ENCODE measurements at regions not wholly inside any gene's neighbourhood (a gene's known extent, or its start where the extent isn't known, plus 50 kb on each side); places are given as distances from the start of the nearest gene placed in this dataset.
"Not testable (repeated sequence)": the region's sequence is repeated elsewhere in the genome, so short reads cannot be mapped to it uniquely, and the experiment has no call there.

DNA sequence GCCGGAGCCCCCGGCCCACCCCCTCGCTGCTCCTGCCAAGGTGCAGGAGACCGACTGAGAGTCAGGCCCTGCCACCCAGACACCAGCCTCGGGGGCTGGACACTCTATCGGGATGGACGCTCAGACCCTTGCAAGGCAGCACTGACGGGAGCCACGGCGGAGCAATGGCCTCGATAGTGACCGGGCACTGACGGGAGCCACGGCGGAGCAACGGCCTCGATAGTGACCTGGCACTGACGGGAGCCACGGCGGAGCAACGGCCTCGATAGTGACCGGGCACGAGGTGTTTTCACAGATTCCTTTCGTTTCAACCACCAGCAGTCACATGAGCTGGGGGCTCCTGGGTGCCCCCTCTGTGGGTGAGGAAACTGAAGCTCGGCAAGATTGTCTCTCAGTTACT, 123.6 kb upstream of the PPP1R26 start:
- DNase-seq (ENCODE audit: low read depth in 2 of 2) = no peak

DNA sequence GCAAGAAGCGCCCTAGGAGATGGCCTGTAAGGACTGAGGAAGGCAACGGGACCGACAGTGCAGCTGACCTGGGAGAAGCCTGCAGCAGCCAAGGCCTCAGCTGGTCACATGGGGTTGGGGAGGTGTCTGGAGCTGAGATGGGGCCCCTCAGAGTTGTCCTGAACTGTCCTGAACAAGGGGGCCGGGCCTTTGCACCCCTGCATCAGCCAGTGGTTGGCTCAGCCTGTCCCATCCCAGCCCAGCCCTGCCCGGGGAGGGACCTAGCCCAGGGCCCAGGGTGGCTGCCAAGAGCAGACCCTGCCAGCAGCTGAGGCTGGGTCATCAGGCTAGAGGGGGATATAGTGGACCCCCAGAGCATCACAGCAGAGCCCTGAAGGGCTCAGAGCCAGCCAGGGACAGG, 122.8 kb upstream of the PPP1R26 start:
- no peak for DNase-seq (ENCODE audit: low read depth in 2 of 2)

DNA sequence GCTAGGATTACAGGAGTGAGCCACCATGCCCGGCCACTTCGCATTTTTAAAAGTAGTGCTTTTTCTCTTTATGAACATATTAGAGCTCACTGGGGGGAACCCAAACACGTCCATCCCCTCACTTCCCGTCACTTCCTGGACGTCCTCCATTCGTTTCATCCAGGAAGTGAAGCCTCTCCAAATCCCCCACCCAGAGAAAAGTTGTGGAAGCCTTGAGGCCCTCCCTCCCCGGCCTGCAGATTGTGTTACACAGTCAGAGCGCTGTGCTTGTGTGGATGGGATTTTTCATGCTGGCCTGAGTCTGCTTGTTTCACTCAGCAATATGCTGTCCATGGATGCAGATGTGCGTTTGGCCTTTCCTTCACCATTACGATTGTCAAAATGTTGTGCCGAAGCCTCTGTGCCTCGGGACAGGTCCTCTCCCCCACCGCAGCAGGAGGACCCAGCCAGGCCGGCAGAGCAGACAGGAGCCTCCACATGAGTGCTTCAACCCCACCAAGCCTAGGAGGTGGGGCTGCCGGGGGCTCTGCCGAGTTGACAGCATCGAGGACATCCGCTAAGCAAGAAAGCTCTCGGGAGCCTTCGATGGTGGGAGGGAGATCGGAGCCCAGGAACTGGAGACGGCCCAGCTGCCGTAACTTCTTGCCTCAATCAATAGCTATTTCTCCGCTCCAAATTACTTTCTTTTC, 121.6 kb upstream of the PPP1R26 start:
- no peak for DNase-seq (ENCODE audit: low read depth in 2 of 2)

DNA sequence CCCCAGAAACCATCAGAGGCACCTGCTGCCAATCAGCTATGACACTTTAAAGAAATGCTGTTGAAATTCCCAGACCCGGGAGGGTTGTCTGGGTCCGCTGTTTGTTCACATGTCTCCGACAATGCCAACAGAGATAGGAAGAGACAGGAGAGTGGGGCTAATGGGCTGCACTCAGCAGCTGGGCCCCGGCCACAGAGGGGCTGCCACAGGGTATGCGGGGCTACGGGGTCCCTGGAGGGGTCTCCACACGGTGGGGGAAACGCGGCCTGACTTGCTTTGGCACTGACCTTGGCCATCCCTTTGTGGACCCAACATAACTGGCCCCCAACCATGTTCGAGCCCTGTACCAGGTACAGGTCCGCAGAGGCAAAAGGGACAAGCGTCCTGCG, 121.0 kb upstream of the PPP1R26 start:
- DNase-seq (ENCODE audit: low read depth in 2 of 2) = no peak

DNA sequence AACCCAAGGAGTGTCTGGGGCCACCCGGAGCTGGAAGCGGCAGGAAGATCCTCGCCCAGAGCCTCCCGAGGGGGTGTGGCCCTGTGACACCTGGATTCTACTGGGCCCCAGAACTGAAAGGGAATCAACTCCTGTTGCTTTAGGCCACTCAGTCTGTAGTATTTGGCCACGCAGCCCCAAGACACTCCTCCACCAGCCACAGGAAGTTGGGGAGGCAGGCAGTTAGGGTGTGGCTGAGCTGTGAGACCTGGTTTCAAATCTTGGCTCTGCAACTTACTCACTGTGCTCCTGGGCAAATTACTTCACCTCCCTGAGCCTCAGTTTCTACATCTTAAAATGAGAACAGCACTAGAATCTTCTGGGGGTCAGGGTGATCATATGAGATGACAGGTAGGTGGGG, 119.8 kb upstream of the PPP1R26 start:
- no peak for DNase-seq (ENCODE audit: low read depth in 2 of 2)

DNA sequence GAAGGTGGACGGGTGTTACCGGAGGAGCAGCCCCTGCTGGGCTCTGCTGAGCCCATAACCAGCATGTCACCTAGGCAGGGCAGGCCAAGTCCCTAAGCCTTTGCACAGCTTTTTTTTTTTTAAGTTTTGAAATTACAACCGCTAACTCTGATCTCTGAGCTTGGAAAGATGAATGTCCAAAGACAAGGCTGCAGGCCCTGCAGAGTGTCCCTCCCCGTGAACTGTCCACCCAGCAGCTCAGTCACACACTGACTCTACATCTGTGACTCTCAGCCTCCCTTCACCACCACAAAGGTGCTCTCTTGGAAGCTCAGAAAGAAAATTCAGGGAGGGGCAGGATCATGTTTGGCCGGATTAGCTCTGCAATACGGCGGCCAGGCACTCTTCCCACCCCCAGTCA, 119.0 kb upstream of the PPP1R26 start:
- no peak for DNase-seq (ENCODE audit: low read depth in 2 of 2)

DNA sequence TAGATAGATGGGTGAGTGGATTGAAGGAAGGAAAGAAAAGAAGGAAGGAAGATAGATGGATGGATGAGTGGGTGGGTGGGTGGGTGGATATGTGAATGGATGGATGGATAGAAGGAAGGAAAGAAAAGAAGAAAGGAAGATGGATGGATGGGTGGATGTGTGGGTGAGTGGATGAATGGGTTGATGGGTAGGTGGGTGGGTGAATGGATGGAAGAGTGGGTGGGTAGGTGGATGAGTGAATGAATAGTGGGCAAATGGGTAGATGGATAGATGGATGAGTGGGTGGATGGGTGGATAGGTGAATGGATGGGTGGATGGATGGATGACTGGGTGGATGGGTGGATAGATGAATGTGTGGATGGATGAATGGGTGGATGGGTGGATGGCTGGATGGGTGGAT, 117.9 kb upstream of the PPP1R26 start:
- DNase-seq (ENCODE audit: low read depth in 2 of 2) = not testable (repeated sequence)

DNA sequence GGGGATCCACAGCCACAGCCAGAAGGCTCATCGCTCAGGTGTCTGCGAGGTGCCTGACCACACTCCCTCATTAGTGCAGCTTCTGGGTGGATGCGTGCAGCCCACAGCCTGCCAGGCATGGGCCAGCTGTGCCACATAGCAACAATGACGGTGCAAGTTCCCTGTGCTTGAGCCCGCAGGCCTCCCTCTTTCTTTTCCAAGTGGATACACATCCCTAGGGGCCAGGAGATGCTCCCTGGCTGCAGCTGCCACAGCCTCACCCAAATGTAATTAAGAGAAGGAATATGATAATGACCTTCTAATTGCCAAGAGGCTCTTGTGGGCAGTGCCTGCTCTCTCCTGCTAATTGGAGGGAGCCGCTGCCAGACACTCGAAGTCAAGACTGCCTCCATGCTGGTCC, 116.0 kb upstream of the PPP1R26 start:
- DNase-seq (ENCODE audit: low read depth in 2 of 2) = no peak

DNA sequence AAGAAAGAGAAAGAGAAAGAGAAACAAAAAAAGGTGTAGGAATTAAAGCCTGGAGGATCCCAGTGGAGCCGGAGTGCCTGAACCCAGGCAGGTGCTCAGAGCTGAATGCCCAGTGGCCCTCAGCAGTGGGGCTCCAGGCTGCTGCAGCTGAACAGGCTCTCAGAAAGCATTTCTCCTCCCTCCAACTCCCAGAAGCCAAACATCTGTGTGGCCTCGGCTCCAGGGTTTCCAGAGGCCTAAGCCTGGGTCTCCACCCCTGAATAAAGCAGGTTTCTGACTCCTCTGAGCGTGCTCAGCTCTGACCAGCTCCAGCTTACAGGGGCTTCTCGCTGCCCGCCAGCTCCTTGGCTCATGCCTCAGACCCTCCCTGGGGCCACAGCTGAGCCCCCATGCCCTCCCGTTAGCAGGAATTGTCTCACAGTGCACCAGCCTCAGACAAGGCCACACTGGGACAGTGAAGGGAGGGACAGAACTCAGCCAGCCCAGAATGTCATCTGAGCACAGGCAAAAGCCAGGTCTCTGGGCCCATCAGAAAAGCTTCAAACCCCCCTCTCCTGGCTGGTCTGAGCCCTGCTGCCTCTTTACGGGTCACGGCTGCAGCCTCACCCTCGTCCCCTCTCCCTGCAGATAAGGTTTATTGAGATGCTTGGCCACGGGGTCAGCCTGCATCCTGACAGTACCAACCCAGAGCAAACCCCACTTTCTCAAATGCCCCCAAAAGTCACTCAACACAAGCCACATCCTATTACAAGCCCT, 114.4 kb upstream of the PPP1R26 start:
- DNase-seq (ENCODE audit: low read depth in 2 of 2) = no peak

DNA sequence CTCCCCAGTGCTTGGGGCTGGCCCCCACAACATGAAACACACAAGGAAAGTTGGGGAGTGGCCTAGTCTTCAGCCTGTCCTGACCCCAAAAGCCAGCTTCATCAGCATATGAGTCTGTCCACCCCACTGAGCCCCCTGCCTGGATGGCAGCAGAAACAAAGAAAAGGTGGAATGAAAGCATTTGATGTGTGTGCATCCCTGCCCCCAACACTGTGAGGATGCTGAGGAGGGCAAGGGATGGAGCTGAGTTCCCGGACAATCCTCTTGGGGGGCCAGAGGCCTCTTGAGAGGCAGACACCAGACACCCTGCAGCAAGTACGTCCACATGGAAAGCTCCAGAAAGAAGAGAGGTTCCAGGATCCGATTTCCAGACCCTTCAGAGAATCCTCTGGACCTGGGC, 113.5 kb upstream of the PPP1R26 start:
- DNase-seq (ENCODE audit: low read depth in 2 of 2) = no peak

DNA sequence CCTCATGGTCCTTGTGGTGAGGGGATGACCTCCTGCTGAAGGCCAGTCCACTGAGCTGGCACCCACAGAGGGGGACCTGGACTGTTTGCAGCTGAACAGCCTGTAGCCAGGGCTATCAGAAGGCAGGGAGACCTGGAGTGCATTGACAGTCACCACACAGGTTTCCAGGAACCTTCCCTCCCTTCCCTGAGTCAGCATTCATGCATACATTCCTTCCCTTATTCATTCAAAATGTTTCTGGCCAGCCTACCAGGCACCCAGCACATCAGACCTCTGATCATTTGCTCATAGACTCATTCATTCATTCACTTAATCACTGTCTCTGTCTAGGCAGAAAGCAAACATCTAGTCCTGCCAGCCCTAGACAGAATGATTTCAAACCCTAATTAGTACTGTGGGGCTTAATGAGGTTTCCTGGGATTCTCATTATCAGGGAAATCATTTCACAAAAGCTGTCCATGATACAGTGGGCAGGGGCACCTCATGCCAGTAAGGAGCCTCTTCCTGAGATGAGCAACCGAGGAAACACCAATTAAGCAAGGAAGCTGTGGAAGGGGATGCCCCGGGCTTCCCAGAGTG, 110.1 kb upstream of the PPP1R26 start:
- no peak for DNase-seq (ENCODE audit: low read depth in 2 of 2)

DNA sequence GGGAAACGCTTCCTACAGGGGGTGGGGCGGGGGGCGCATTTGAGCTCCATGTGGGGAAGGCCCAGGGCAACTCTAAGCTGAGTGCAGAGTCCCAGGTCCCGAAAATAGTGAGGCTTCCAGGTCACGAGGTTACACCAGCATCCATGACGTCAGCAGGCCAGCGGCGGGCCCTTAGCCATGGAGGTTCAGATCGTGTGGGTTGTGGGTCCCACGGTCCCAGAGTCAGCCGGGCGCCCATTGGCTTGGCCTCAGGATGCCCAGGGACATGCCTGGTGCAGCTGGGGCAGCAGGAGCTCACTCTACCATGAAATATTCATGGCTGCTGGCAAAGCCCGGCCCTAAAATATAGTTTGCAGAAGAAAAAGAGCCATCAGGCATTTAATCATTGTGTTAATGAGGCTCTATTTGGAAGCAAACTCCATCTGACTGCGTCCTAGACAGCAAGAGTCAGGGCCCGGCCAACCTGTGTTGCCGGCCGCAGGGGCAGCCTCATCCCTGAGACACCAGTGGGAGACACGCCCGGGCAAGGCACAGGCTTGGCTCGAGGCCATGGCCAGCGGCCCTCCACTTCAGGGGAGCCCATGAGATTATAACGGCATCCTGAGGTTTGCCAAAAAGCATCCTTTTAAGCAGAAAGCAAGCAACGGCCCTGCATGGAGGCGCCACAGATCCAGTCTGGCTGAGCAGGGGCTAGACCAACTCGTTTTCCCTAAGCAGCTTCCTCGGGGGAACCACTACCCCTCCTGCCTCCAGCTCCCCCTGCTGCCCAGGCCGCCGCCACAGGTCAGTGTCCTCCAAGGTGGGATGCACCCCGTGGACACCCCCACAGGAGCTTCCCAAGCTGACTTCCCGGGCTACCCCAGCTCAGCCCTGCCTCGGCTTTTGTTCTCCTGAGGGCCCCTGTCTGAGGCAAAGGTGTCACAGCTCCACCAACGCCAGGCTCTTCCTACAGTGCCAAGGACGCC, 108.9 kb upstream of the PPP1R26 start:
- no peak for DNase-seq (ENCODE audit: low read depth in 2 of 2)

DNA sequence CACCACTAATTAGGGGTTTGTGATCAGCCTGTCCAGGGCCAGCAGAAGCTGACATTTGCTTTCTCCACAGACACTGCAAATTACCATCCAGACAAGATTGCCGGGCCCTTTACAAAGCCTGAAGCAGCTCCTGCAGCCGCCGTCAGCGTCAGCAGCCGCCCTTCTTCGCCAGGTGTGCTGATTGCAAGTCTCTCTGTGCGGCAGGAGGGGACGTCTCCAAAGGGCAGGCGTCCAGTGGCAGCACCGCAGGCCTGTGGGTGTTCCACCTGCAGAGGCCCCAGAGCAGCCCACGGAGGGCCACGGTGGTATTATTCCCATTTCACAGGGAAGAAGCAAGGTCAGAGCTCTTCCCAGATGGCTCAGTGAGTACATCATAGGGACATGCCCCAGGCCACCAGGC, 108.0 kb upstream of the PPP1R26 start:
- DNase-seq (ENCODE audit: low read depth in 2 of 2) = no peak

DNA sequence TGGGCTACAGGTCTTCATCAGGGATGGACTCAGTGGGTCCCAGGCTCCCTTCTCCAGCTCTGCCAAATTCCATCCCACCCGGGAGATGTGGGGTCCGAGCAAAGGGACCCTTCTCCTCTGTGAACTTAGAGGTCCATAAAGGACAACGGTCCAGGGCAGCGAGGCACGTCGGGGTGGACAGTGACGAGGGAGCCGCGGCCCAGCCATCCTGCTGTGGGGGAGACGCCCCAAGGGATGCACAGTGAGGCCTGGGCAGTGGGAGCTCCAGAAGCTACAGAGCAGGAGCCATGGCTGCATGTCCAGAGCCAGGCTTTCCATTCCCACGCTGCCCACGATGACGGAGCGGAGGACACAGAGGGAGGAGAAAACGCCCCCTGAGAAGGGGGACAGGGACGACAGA, 107.5 kb upstream of the PPP1R26 start:
- no peak for DNase-seq (ENCODE audit: low read depth in 2 of 2)

DNA sequence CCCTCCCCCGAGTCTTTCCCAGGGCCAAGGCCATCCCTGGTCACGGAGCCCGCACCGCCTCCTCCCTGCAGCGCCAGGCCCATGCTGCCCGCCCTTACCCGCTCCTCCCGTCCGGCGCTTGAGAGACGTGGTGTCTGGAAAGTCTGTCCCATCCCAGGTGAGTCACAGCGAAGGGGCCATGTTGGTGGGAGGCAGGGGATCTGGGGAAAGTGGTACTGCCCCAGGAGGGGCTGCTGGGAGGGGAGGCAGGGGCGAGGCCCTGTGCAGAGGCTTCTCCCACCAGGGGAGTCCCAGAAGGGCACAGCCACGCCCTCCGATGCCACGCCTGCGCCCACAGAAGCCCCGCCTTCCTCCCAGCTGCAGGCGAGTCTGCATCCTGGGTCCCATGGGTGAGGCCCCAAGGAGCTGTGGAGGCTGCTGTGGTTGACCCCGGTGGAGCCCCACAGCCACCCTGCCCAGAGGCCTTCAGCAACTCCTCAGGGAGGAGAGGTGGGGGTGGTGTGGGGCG, 107.0 kb upstream of the PPP1R26 start:
- no peak for DNase-seq (ENCODE audit: low read depth in 2 of 2)

DNA sequence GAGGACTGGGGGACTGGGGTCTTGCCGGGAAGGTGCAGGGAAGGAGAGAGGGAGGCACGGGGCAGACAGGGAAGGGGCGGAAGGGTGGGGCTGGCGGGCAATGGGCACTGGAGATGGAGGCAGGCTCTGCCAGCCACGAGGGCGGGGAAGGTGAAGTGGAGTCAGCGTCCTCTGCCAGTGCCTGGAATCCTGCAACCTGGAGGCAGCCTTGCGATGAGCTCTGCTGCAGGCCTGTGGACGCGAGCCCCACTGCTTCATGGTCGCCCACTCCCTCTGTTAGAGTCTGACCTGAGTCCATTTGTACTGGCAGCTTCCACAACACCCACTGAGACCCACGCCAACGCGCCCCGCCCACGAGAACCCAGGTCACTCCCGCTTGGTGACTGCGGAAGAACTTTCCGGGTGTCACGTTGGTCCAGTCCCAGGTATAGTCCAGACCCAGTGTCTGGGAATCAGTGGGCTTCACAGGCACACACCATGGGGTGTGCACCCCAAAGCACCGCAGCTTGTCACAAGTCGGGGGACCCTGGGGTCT, 106.4 kb upstream of the PPP1R26 start:
- no peak for DNase-seq (ENCODE audit: low read depth in 2 of 2)

DNA sequence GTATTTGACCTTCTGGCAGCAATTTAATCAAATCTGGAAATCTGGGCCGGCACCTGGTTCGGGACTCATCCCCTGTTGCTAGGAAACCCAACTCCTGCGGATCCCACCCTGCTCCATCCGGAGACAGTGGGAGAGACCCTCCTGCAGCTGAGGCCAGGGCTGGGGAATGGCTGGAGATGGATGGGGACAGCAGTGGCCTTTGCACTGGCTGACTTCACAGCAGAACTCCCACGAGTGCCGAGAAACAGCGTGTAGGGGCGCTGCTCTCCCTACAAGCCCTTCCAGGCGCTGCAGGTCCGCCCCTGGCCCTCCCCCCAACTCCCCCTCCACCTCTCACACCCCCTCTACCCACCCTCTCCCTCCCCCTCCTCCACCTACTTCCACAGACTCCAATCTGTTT, 105.8 kb upstream of the PPP1R26 start:
- no peak for DNase-seq (ENCODE audit: low read depth in 2 of 2)

DNA sequence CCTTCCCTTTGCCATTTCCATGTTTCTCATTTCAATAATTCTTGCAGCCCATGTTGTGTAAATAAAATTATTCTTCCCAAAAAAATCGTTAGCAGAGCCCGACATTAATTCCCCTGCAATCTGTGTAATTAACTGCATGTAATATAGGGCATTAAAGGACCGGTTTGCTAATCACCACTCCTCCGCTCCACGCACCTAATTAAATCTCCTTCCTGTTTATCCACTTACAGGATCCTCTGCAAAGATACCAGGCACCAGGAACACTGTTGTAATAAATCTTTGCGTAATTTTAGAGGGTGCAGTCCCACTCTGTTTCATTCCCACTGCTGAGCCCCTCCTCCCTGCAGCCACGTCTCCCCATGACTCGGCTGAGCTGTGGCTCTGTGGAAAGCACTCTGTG, 105.0 kb upstream of the PPP1R26 start:
- DNase-seq (ENCODE audit: low read depth in 2 of 2) = no peak

DNA sequence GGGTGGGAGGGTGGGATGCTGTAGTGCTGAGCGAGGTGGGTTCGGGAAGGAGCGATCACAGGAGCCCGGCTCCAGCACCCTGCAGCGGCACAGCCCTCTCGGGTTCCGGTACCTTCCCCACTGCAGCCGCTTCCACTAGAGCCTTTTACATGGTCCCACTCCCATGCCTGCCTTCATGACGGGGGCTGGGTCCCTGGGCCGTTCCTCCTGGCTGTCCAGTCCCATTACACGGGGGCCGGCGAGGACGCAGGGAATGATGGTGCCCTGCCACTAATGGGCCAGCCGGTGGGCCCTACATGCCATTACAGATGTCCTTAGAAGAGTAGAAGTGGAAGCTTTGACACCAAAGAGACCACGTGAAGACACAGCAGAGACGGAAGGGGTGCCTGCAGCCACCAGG, 104.6 kb upstream of the PPP1R26 start:
- no peak for DNase-seq (ENCODE audit: low read depth in 2 of 2)

DNA sequence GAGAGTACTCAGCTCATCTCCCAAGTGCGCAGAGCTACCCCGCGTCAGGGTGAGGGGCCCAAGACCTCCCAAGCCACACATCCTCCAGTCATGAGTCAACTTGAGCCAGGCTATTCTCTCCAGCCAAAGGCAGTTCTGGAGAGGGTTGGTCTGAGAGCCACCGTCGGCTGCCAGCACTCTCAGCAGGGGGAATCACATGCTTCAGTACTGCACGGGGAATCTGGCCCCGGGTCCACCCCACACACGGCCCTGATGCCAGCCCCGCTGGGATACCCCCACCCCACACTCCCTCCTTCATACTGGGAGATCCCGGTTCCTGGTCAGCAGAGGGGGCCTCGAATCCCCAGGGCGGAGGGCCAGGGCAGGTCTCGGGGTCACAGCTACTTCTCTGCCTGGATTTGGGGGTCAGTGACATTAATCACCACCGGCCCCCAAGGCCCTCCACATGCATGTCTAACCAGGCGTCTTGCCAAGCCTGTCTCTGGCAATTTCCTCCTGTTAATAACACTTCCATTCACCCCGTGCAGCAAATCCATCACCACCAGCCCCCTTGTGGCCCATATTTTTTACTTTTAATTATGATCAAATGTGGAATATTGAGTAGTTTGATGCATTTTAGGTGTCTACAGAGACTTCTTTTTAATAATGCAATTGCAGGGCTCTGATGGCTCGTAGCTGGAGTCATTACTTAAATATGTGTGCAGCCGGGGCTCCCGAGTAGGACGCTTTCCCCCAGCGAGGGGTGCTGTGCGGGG, 102.9 kb upstream of the PPP1R26 start:
- no peak for DNase-seq (ENCODE audit: low read depth in 2 of 2)

DNA sequence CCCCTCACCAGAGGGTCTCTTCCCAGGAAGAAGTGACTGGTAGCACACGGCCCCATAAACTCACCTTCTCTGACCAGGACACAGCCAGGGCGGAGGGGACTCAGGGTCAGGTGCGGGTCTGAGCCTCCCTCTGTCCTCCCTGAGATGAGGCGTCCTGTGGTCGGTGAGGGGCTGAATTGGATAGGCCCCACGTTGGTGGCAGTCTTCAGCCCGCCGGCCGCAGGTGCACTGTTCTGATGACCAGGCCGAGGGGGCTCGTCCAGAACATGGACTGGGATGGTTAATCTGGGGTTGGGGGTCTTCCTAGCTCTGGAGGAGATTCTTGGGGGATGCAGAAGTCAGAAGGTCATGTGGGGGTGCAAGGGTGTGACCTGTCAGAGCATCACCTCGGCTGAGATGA, 102.2 kb upstream of the PPP1R26 start:
- no peak for DNase-seq (ENCODE audit: low read depth in 2 of 2)

Measured in lung microvascular endothelial cell (primary cell).